Activated B cell treated with CpG ODN at 0.5 μM for 24 hours (primary cell): ENCODE measurements at regions not wholly inside any gene's neighbourhood (a gene's known extent, or its start where the extent isn't known, plus 50 kb on each side); places are given as distances from the start of the nearest gene placed in this dataset.

Experiments
- ATAC-seq: fragments of 200-7000 bp; cut with Tn5 transposase; one replicate; pipeline ENCODE4 v1.10.0; 2021; ENCODE audit warnings: low read depth, mild to moderate bottlenecking, moderate library complexity
- CTCF ChIA-PET: fragments of 350-600 bp; sonication (Branson Sonifier 250); formaldehyde crosslinking; loops from one replicate; lab custom pipeline; 2021; ENCODE audit warnings: antibody characterized with exemption; lab: Charles Lee
- POLR2A ChIA-PET: fragments of 350-600 bp; sonication (Branson Sonifier 250); formaldehyde crosslinking; loops from one replicate; lab custom pipeline; 2021; ENCODE audit warnings: antibody characterized with exemption; lab: Charles Lee
- DNase-seq: peaks from one replicate; pipeline ENCODE4 v3.0.0; 2022
- H3K27ac Mint-ChIP-seq: one replicate; pipeline ENCODE4 v1.8.0; 2020; ENCODE audit warnings: mixed read lengths
- H3K27me3 Mint-ChIP-seq: one replicate; pipeline ENCODE4 v1.8.0; 2021; ENCODE audit warnings: mixed read lengths
- H3K36me3 Mint-ChIP-seq: one replicate; pipeline ENCODE4 v1.8.0; 2021; ENCODE audit warnings: low read depth, mixed read lengths
- H3K4me1 Mint-ChIP-seq: one replicate; pipeline ENCODE4 v1.8.0; 2021; ENCODE audit warnings: mixed read lengths
- H3K4me3 Mint-ChIP-seq: one replicate; pipeline ENCODE4 v1.8.0; 2020; ENCODE audit warnings: mild to moderate bottlenecking, mixed read lengths
- H3K9me3 Mint-ChIP-seq: one replicate; pipeline ENCODE4 v1.8.0; 2020; ENCODE audit warnings: mixed read lengths
- CTCF ChIP-seq: fragments of 200-600 bp; IDR thresholded peaks from one replicate; pipeline ENCODE4 v1.8.0; 2022; ENCODE audit warnings: antibody characterized with exemption, mild to moderate bottlenecking
- intact Hi-C: fragments of 100-400 bp; cut with micrococcal nuclease; formaldehyde crosslinking; loops from one replicate; pipeline ENCODE4 v1.15.1; 2024

GRCh38 chr5:168176941-168177340, 114.5 kb upstream of the WWC1 start:
- no peak overlapping the region for H3K27ac Mint-ChIP-seq
- ChIA-PET CTCF (no interaction called here), POLR2A (no interaction called here)
- no peaks in the 10 kb centered on the region for H3K36me3 Mint-ChIP-seq
- intact Hi-C loops: no loop called here
- ATAC-seq (no peak), DNase-seq (no peak)
- TF ChIP-seq CTCF: no peak
- H3K4me1 Mint-ChIP-seq: no peaks in the 10 kb centered on the region
- H3K9me3 Mint-ChIP-seq: no peaks in the 10 kb centered on the region
- no peaks in the 10 kb centered on the region for H3K27me3 Mint-ChIP-seq
- H3K4me3 Mint-ChIP-seq: no peak overlapping the region

GRCh38 chr5:168177831-168178450, 113.5 kb upstream of the WWC1 start:
- intact Hi-C loops: no loop called here
- Mint-ChIP-seq H3K36me3 (no peaks in the 10 kb centered on the region), H3K4me1 (no peaks in the 10 kb centered on the region), H3K27me3 (no peaks in the 10 kb centered on the region), H3K4me3 (no peak overlapping the region), H3K9me3 (no peaks in the 10 kb centered on the region), H3K27ac (no peak overlapping the region)
- no peak for DNase-seq
- no peak for ATAC-seq
- POLR2A ChIA-PET: no interaction called here
- TF ChIP-seq CTCF: no peak
- CTCF ChIA-PET: no interaction called here

- no peak for DNase-seq
- no peak for ATAC-seq
- Mint-ChIP-seq H3K27ac (no peak overlapping the region), H3K9me3 (no peaks in the 10 kb centered on the region), H3K4me1 (no peaks in the 10 kb centered on the region), H3K4me3 (no peak overlapping the region), H3K36me3 (no peaks in the 10 kb centered on the region), H3K27me3 (no peaks in the 10 kb centered on the region)
- no peak for TF ChIP-seq CTCF
- ChIA-PET POLR2A (no interaction called here), CTCF (no interaction called here)
- intact Hi-C loops: no loop called here
These were observed 112.3 kb upstream of the WWC1 start for GRCh38 chr5:168179192-168179593.

- Mint-ChIP-seq H3K4me3 (no peak overlapping the region), H3K27ac (no peak overlapping the region), H3K36me3 (no peaks in the 10 kb centered on the region), H3K27me3 (peaks cover 2% of the 10 kb centered on the region), H3K4me1 (no peaks in the 10 kb centered on the region), H3K9me3 (no peaks in the 10 kb centered on the region)
- DNase-seq (no peak), ATAC-seq (no peak)
- intact Hi-C loops: no loop called here
- TF ChIP-seq CTCF: no peak
- CTCF ChIA-PET: no interaction called here
- POLR2A ChIA-PET: no interaction called here
These were observed 109.2 kb upstream of the WWC1 start for GRCh38 chr5:168182269-168182668.

- Mint-ChIP-seq H3K36me3 (no peaks in the 10 kb centered on the region), H3K4me1 (no peaks in the 10 kb centered on the region), H3K4me3 (no peak overlapping the region), H3K9me3 (no peaks in the 10 kb centered on the region), H3K27ac (no peak overlapping the region), H3K27me3 (peaks cover 2% of the 10 kb centered on the region)
- DNase-seq (no peak), ATAC-seq (no peak)
- CTCF ChIA-PET: no interaction called here
- no peak for TF ChIP-seq CTCF
- POLR2A ChIA-PET: no interaction called here
- intact Hi-C loops: no loop called here
These were observed 107.3 kb upstream of the WWC1 start for GRCh38 chr5:168184103-168184502.
